Ovary (tissue), 3 donors: ENCODE measurements at regions not wholly inside any gene's neighbourhood (a gene's known extent, or its start where the extent isn't known, plus 50 kb on each side); places are given as distances from the start of the nearest gene placed in this dataset.

Source experiments
- EP300 ChIP-seq: sonication (generic); formaldehyde crosslinking; IDR thresholded peaks from one replicate; pipeline ENCODE4 v1.6.1; 2017; ENCODE audit warnings: antibody characterized with exemption
- POLR2A ChIP-seq: fragments of 450-650 bp; IDR thresholded peaks from one replicate; pipeline ENCODE4 v1.6.1; 2017; ENCODE audit warnings: antibody characterized with exemption, mild to moderate bottlenecking, moderate library complexity
- TF ChIP-seq, protein P1 (sequence below), 3 donors: fragments of 450-650 bp in 2 of 3; fragments of 200-600 bp in 1 of 3; IDR thresholded peaks; one replicate each; pipeline versions ENCODE4 v1.5.1 to v1.8.0; 2016 to 2022; ENCODE audit warnings: antibody characterized with exemption in 3 of 3, mild to moderate bottlenecking in 1 of 3
- donor health status: DM: no; HTN: no; CAD: no.

GRCh38 chr12:124709722-124710687 is 142.6 kb upstream of the NCOR2 start:
- TF ChIP-seq, protein P1, sequence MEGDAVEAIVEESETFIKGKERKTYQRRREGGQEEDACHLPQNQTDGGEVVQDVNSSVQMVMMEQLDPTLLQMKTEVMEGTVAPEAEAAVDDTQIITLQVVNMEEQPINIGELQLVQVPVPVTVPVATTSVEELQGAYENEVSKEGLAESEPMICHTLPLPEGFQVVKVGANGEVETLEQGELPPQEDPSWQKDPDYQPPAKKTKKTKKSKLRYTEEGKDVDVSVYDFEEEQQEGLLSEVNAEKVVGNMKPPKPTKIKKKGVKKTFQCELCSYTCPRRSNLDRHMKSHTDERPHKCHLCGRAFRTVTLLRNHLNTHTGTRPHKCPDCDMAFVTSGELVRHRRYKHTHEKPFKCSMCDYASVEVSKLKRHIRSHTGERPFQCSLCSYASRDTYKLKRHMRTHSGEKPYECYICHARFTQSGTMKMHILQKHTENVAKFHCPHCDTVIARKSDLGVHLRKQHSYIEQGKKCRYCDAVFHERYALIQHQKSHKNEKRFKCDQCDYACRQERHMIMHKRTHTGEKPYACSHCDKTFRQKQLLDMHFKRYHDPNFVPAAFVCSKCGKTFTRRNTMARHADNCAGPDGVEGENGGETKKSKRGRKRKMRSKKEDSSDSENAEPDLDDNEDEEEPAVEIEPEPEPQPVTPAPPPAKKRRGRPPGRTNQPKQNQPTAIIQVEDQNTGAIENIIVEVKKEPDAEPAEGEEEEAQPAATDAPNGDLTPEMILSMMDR (IDR thresholded peaks at IDR 0.05) = no peak
- TF ChIP-seq POLR2A (no peak), EP300 (no peak)
